MM.1S (cell line): ENCODE measurements at regions not wholly inside any gene's neighbourhood (a gene's known extent, or its start where the extent isn't known, plus 50 kb on each side); places are given as distances from the start of the nearest gene placed in this dataset.

ENCODE experiments used
- DNase-seq: peaks from one replicate; pipeline ENCODE4 v3.0.0-alpha.2; 2015
- H2AFZ ChIP-seq: fragments of 300-600 bp; sonication (generic); 2 replicates; pipeline ENCODE4 v1.6.0; 2016; ENCODE audit warnings: antibody characterized with exemption, low read length
- H3F3A ChIP-seq: fragments of 300-600 bp; sonication (generic); 2 replicates; pipeline ENCODE4 v1.6.1; 2016; ENCODE audit warnings: mild to moderate bottlenecking, antibody characterized with exemption, low read length, moderate library complexity, mixed read lengths; ENCODE audit not compliant: insufficient read depth
- H3K27ac ChIP-seq: fragments of 300-600 bp; sonication (generic); 2 replicates; pipeline ENCODE4 v1.5.1; 2016; ENCODE audit warnings: mild to moderate bottlenecking, low read length
- H3K27me3 ChIP-seq: fragments of 300-600 bp; sonication (generic); replicated peaks from 2 replicates; pipeline ENCODE4 v1.6.0; 2016; ENCODE audit warnings: low read length; ENCODE audit not compliant: insufficient read depth
- H3K36me3 ChIP-seq: fragments of 300-600 bp; sonication (generic); replicated peaks from 2 replicates; pipeline ENCODE4 v1.6.1; 2016; ENCODE audit warnings: mild to moderate bottlenecking, low read length, mixed read lengths; ENCODE audit not compliant: insufficient read depth
- H3K4me1 ChIP-seq: fragments of 300-600 bp; sonication (generic); 2 replicates; pipeline ENCODE4 v1.6.1; 2016; ENCODE audit warnings: low read length, mixed read lengths
- H3K4me2 ChIP-seq: fragments of 300-600 bp; sonication (generic); 2 replicates; pipeline ENCODE4 v1.6.0; 2016; ENCODE audit warnings: low read depth, low read length
- H3K4me3 ChIP-seq: fragments of 300-600 bp; sonication (generic); 2 replicates; pipeline ENCODE4 v1.5.1; 2016; ENCODE audit warnings: low read length, mixed read lengths
- H3K79me2 ChIP-seq: fragments of 300-600 bp; sonication (generic); 2 replicates; pipeline ENCODE4 v1.6.1; 2016; ENCODE audit warnings: mixed run types, low read length, mixed read lengths
- H3K9ac ChIP-seq: fragments of 300-600 bp; sonication (generic); 2 replicates; pipeline ENCODE4 v1.6.1; 2016; ENCODE audit warnings: low read length, mixed read lengths
- H3K9me2 ChIP-seq: fragments of 300-600 bp; sonication (generic); replicated peaks from 2 replicates; pipeline ENCODE4 v1.6.1; 2016; ENCODE audit warnings: mild to moderate bottlenecking, low read length, mixed read lengths; ENCODE audit not compliant: insufficient read depth
- H3K9me3 ChIP-seq: fragments of 300-600 bp; sonication (generic); replicated peaks from 2 replicates; pipeline ENCODE4 v1.6.1; 2016; ENCODE audit warnings: mild to moderate bottlenecking, low read length, mixed read lengths; ENCODE audit not compliant: insufficient read depth
- H4K20me1 ChIP-seq: fragments of 300-600 bp; sonication (generic); 2 replicates; pipeline ENCODE4 v1.6.1; 2016; ENCODE audit warnings: mild to moderate bottlenecking, low read length, moderate library complexity, mixed read lengths; ENCODE audit not compliant: insufficient read depth
- CTCF ChIP-seq: fragments of 300-600 bp; sonication (generic); IDR thresholded peaks from 2 replicates; pipeline ENCODE4 v1.5.1; 2016; ENCODE audit warnings: antibody characterized with exemption, low read length, mixed read lengths
- EZH2 ChIP-seq: fragments of 300-600 bp; sonication (generic); optimal IDR thresholded peaks from 2 replicates; pipeline ENCODE3; 2017; ENCODE audit warnings: low read depth, mild to moderate bottlenecking, antibody characterized with exemption, low read length, mixed read lengths
- EZH2phosphoT487 ChIP-seq: fragments of 300-600 bp; sonication (generic); IDR thresholded peaks from 2 replicates; pipeline ENCODE4 v1.6.1; 2018; ENCODE audit warnings: antibody characterized with exemption, low read length

DNA sequence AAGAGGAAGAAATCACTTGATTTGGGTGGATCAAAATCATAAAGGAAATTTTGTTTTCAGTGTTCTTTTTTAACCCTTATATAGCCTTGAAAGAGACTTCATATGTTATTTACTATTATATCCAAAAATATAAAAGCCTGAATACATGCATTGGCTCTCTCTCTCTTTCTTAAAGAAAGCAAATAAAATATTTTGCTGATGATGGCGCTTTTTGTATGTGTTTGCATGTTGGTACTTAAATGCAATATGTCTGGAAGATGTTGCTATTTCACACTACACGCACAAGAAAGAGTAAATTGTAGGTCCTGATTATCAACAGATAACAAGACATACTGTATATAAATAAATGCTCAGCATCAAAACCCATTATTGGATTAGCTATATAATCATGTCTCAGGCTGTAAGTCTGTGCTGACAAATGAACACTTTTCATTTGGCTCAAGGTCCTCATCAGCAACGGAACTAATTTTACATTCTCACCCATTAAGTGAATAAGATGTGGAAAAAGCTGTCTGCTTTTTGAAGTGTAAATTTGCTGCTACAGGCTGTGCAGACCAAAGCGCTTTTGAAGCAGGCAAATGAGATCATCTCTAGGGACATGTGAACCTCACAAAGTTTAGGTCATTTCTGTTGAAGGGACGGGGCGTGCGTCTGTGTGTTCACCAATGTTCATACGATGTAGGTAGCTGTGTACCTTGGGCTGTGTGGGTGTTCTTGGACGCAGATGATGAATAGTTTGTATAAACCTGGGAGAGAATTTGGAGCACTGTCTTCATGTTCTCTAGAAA is 122.4 kb upstream of the LMO4 start:
- Histone ChIP-seq H3K27ac (no peak overlapping the region), H3K9ac (no peak overlapping the region), H3K36me3 (no peaks in the 10 kb centered on the region), H3K9me3 (no peaks in the 10 kb centered on the region), H4K20me1 (no peaks in the 10 kb centered on the region), H2AFZ (no peak overlapping the region), H3K9me2 (no peaks in the 10 kb centered on the region), H3K4me2 (no peak overlapping the region), H3F3A (peaks cover 16% of the 10 kb centered on the region), H3K27me3 (peaks cover 6% of the 10 kb centered on the region; the same call in 1 of the 2 replicates), H3K4me3 (no peak overlapping the region), H3K79me2 (no peaks in the 10 kb centered on the region), H3K4me1 (peaks cover 25% of the 10 kb centered on the region)
- no peak for TF ChIP-seq EZH2phosphoT487
- no peak for TF ChIP-seq CTCF
- TF ChIP-seq EZH2: no peak
- no peak for DNase-seq

DNA sequence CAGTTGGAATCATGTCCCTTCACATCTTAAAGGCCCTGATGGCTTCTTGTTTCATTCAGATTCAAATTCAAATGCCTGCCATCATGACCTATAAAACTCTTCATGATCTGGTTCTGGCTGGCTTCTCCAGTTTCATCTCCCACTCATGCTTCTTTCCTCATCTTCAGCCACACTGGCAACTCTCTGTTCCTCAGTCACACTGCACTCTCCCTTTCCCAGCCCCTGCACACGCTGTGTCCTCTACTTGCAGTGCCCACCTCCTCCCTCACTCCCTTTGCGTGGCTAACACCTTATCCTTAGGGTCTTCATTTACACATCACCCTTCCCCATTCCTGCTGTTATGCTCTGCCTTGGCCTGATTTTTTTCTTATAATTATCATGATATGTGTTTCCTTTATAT is 120.6 kb upstream of the LMO4 start:
- Histone ChIP-seq H4K20me1 (no peaks in the 10 kb centered on the region), H3K27ac (no peak overlapping the region), H3K9ac (no peak overlapping the region), H3K9me3 (no peaks in the 10 kb centered on the region), H3K27me3 (peaks cover 6% of the 10 kb centered on the region; the same call in 1 of the 2 replicates), H3K36me3 (no peaks in the 10 kb centered on the region), H3F3A (peaks cover 8% of the 10 kb centered on the region), H3K9me2 (no peaks in the 10 kb centered on the region), H3K4me2 (no peak overlapping the region), H3K79me2 (no peaks in the 10 kb centered on the region), H3K4me1 (peaks cover 15% of the 10 kb centered on the region), H2AFZ (no peak overlapping the region), H3K4me3 (no peak overlapping the region)
- TF ChIP-seq EZH2 (no peak), CTCF (no peak), EZH2phosphoT487 (no peak)
- DNase-seq: no peak

GRCh38 chr1:87208931-87209330 is 119.7 kb upstream of the LMO4 start:
- Histone ChIP-seq H2AFZ (no peak overlapping the region), H3K9me2 (no peaks in the 10 kb centered on the region), H3K27me3 (peaks cover 6% of the 10 kb centered on the region; the same call in 1 of the 2 replicates), H3K4me3 (no peak overlapping the region), H3K9me3 (no peaks in the 10 kb centered on the region), H3K4me2 (no peak overlapping the region), H3K27ac (no peak overlapping the region), H3F3A (no peaks in the 10 kb centered on the region), H3K36me3 (no peaks in the 10 kb centered on the region), H3K9ac (no peak overlapping the region), H3K79me2 (no peaks in the 10 kb centered on the region), H3K4me1 (peaks cover 7% of the 10 kb centered on the region), H4K20me1 (no peaks in the 10 kb centered on the region)
- no peak for TF ChIP-seq CTCF
- no peak for TF ChIP-seq EZH2
- no peak for TF ChIP-seq EZH2phosphoT487
- DNase-seq: no peak
